HK-2 (cell line): ENCODE measurements at regions not wholly inside any gene's neighbourhood (a gene's known extent, or its start where the extent isn't known, plus 50 kb on each side); places are given as distances from the start of the nearest gene placed in this dataset.
"Not testable (repeated sequence)": the region's sequence is repeated elsewhere in the genome, so short reads cannot be mapped to it uniquely, and the experiment has no call there.

Source experiments
- DNase-seq: peaks from one replicate; pipeline ENCODE4 v3.0.0-alpha.2; 2018; ENCODE audit not compliant: unreplicated experiment

DNA sequence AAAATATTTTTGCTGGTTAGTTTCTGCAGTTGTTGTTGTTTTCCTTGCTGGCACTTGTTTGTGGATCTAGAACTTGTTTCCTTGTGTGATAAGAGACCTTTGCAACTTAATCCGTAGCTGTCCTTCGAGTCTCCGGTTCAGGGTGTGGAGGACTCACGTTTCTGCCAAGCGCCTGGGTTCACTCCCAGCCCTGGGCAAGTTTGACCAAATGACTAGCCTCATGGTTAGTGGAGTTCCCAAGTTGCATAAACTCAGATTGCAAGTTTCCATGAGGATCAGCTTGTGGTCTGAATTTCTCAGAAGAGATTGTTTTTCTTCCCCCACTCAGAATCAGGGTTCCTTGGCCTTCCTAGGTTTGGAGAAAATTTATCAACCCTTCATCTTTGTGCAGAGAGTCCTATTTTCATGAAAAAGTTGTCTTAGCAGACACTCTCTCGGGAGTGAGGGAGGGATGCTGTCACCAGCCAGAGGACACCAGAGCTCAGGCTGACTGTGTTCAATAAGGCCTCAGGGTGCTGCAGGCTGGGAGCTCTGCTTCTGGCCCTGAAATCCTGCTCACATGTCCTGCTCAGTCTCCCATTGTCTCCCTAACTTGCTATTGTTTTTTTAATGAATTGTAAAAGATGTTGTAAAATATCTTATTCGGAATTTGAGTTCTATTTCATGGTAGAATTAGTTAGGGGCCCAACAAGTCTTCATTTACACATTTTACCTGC, 377.7 kb upstream of the KLF6 start:
- no peak for DNase-seq

DNA sequence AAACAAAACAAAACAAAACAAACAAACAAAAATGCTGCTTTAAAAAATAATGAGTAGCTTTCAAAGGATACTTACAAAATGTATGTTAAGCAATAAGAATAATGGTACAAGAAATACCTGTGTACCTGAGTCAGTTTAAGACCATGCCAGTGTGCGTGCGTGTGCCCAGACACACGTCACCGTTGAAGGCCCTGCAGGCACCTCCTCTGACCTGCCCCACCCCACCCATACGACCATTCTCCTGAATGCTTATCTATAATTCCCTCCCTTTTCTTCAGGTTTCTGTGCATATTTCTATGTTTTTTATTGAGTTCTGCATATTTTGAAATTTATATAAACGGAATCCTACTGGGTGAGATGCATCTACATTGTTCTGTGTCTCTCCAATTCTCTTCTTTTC, 374.2 kb upstream of the KLF6 start:
- DNase-seq = no peak

DNA sequence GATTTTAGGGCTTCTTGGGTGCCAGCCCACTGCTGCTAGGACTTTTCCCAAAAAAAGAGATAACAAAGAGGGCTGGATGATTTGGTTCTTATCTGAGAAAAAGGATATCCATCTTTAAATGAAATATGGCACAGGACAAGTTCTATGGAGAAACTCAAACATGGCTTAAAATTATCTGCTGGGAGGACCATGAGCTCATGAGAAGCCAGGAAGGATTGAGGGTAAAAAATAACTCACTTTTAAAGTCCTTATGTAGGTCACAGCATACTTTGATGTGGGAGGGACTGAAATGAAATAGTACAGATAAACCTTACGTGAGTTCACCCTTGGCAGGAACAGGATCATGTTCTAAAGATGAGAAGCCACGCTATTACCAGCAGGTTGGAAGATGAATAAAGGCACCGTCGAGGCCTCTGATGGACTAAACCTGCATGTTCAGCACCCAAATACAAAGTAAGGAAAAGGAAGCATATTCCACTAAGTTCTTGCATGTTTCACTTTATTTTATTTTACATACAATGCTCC, 369.2 kb upstream of the KLF6 start:
- DNase-seq = no peak

DNA sequence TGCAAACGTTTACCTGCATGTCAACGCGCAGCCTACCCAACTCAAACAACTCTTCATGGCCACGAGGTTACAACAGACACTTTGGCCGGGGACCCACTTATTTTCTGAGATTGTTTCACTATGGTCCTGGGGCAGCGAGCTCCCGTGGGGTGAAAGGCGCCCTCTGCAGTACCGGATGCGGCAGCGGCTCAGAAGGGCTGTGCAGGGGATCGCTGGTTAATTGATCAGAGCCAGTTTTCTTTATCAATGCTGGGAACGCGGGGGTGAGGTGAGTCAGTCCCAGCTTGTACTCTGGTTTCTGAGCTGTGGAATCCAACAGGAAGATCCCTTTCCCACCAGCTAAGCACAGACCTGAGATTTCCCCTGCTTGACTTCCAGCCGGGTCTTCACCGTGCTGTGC, 366.5 kb upstream of the KLF6 start:
- DNase-seq = no peak

DNA sequence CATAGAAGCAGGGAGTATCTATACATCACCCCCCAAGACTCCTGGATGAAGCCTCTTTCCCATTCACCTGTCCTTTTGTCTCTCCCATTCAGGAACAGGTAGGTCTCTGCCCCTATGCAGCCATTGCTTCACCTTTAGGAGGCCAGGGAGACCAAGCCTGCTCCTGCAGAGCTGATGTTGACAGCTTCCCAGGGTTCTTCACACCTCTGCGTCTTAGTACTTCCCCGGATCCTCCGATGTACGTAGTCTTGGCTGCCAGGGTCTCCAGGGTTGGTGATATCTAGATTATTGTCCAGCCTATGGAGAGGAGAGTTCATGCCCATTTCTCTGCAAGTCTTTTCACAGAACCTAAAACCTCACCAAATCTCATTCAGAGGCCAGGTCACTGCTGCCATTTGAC, 365.7 kb upstream of the KLF6 start:
- no peak for DNase-seq

DNA sequence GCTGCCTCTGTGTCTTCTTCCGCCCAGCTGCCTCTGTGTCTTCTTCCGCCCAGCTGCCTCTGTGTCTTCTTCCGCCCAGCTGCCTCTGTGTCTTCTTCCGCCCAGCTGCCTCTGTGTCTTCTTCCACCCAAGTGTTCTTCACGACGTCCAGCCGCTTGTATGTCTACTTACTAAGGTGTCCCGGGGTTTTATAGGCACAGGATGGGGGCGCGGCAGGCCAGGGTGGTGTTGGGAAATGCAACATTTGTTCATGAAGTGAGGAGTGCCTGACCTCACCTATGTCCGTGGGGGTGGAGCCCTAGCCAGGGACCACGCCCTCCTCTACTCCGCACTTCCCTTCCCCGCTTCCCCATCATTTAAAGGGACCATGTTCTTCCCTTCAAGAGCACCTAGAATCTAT, 364.5 kb upstream of the KLF6 start:
- not testable (repeated sequence) for DNase-seq

DNA sequence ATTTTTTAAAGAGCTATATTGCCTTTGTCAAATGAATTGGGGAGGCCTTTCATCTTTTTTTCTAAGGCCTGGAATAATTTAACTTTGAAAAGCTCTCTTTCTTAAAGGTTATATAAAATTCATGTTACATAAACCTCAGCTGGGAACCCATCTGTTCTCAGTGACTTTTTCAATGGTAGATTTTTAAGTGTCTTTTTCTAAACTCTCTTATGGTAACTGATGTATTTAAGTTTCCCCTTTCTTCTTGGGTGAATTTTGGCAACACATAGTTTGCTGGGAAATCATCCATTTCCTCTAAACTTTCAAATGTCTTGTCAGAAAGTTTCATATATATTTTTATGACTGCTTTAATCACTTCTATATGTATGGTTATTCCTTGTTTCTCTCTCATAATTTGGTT, 362.2 kb upstream of the KLF6 start:
- no peak for DNase-seq

DNA sequence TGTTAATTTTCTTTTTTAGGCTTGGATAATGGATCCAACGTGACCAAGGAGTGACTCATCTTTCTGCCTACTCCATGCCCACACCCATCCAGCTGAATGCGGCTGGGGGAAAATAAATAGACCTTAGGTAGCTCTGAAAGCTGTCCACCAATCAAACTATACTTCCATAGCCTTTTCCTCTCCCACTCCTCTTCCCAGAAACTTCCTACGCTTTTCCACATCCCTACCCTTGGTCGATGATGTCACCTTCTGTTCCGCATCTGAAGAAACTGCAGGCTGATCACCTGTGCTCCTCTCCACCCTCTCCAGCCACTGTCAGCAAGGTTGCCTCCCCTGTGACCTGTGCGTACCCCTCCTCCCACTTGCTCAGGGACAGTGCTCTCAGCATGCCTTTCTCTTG, 359.8 kb upstream of the KLF6 start:
- DNase-seq = no peak

DNA sequence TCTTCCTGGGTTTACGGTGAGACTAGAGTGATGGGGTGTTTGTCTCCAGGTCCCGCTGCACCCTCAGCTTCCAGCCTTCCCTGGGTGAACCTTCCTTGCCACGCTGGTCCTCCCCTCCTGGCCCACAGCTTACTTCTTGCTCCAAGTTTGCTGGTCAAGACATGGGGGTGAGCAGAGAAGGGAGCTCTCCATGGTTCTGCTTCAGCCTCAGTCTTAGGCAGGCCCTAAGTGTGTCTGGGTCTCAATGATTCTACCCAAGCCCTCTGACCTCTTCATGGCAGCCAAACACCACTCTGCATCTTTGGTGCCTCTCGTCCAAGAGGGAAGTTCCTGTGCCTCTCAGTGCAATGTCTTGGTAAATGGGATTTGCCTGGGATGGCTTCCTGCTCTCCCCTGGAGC, 356.5 kb upstream of the KLF6 start:
- no peak for DNase-seq

DNA sequence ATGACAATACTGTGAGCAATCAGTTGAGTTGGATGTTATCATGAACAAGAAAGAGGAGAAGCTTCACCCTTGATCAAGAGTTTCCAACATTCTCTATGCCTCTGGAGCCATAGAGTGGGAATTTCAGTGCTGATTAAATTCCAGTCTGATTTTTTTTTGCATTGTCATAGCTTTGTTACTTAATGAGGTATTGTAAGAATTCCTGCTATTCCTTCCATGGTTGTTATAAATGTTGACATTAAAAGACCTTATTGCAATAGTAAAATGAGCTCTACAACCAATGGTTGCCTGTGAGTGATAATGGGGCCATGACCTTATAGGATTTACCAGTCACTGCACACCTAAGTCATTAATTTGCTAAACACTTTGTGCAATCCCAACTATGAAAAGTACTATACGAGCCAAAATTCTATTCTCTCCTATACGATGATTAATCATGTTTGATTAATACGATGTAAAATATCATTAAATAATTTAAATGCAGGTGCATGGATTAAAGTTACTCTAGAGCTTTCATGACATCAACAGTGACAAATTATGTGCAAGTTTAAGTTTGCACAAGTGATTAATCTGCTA, 353.2 kb upstream of the KLF6 start:
- no peak for DNase-seq

DNA sequence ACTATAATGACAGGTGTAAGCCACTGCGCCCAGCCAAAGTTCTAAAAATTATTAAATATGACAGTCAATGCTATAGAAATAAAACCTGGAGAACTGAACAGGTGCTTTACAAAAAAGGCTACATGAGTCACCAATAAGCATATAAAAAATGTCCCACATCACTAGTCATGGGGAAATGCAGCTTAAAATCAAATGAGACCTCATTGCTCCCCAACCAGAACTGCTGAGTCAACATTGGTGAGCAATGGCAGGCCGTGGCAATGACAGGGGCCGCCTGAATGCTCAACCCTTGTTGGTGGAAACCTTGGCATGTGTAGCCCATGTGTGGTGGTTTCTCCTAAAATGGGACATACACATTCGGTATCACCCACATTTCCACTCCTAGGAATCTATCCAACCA, 352.3 kb upstream of the KLF6 start:
- DNase-seq = no peak

DNA sequence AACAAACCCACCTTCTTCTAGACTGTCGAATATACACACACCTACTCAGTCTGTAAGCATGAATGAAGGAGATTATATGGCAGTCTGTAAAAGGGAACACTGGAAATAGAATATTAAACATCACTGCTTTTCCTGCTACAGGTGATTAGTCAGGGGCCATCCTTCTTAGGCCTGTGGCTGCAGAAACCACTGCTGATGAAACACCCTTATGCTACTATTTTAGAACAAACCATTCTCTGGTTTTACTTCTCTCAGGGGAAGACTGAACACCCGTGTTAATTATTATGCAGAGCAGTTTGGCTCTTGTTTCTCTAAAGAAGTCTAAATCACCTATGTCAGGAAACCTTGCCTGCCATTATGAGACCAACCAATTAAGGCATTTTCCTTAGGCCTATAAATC, 351.1 kb upstream of the KLF6 start:
- DNase-seq = no peak

DNA sequence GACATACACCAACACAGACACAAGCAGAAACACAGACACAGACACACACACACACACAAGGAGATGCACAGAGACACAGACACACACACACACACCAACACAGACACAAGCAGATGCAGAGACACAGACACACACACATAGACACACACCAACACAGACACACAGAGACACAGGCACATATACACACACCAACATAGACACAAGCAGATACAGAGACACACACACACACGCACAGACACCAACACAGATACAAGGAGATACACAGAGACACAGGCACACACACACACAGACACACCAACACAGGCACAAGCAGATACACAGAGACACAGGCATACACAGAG, 347.2 kb upstream of the KLF6 start:
- no peak for DNase-seq

DNA sequence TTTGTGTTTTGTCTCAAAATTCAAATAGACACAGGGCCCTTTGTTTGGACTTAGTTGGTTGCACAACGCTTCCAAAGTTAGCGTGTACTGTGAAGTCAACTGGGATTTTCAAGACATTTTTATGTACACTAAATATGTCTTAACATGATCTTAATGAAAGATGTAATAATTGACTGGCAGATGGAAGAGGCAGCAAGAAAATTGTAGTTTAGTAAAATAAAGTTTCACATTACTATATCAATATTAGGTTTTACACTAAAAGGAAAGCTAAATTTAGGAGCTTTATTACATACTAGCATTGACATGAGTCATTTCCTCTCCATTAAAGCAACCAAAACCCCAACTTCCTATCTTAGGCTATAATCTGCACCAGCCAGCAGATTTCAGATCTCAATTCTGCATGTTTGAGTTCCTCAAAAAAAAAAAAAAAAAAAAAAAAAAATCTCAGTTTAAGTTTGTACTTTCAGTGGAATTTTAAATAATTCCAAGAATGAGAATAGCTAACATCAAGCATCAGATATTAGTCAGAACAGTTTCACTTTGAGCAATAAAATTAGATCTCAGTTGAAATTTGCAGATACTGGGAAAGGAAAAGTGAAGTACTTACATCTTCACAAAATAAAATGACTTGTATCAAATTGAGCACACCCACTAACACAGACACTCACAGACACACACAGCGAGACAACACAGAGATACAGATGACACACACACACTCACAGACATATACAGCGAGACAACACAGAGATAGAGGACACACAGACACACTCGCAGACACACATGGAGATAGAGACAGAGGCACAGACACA, 346.6 kb upstream of the KLF6 start:
- no peak for DNase-seq

DNA sequence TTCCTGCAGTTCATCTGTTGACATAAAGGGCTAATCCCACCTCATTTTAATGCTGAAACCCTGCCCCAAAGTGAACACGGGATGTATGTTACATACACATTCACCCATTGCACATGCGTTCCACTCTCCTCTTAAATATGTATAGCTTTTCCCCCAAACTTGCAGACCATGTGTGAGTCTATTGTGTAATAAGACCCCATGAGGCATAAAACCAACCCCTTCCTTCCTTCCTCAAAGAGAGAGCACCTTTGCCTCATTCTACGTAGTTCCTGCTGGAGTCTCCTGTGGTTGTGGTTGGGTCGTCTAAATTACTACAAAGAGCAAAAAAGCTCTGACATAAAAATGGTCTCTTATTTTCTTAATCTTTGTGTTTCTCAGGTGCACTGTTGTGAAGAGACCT, 345.7 kb upstream of the KLF6 start:
- DNase-seq = no peak

DNA sequence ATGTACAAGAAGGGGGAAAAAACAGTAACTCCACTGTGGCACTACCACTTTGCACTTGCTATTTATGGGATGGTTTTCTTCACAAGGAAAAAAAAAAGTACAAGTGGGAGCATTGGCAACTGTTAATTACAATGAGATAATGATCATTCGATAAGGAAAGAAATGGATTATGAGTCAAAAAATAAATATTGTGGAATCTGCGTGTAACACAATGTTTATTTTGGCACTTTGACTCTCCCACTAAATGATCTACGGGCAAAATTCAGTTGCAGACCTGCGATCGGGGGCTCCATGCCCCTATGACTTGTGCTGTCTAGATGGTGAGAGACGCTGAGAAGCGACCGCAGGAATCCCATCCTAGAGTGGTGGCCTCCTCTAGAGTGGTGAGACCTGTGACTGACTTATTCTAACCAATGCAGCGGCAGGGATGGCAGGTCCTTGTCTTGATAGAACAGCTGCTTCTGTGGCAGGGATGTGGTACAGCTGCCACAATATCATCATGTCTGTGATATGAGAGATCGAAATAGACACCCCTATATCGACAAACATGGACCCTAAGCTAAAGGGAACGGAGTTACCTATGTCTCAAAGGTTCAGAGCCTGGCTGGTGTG, 345.0 kb upstream of the KLF6 start:
- DNase-seq = no peak

DNA sequence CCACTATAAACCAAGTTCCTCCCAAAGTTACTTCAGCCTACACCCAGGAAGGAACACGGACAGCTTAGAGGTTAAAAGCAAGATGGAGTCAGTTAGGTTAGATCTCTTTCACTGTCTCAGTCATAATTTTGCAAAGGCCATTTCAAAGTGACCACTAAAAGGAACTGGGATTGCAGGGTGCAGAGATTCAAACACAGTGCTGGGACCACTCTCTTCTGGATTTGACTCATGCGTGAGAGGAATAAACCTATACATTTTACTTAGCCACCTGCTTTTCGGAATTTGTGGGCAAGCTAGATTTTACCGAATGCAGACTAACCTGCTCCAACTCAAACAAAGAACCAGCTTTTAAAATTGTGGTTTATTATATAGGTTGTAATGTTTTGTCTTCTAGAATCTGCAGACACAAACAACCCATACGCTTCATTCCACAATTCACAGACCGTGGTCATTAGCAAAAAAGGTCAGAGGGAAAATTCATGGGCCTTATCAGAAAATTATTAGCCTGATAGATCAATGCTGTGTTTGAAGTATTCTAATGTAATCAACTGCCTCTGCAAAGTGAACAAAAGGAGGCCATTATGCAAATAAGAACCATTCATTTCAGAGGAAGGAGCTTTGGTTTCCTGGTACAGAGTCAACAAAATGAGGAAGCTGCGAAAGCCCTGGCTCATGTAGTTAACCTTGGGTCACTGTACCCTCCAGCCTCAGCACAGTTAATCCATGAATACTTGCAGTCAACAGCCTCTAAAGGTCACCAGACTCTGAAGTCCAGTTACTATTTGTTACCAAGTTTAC, 342.7 kb upstream of the KLF6 start:
- DNase-seq = no peak

DNA sequence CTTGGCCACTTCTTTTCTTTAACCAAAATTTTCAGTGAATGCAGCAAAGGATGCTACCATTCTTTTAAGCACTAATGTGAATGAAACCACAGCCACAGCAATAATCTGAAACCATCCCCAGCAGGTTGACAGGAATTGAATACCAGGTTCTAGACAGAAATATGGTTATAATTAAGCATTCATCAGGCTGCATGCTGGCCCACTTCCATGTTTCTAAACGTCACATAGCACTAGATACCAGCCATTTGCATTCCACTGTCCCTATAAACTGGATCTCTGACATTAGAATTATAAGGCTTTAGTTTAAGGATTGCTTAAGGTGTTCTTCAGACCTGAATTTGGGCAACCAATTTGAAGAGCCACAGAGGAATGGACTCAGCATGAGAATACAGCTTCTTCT, 340.8 kb upstream of the KLF6 start:
- no peak for DNase-seq

DNA sequence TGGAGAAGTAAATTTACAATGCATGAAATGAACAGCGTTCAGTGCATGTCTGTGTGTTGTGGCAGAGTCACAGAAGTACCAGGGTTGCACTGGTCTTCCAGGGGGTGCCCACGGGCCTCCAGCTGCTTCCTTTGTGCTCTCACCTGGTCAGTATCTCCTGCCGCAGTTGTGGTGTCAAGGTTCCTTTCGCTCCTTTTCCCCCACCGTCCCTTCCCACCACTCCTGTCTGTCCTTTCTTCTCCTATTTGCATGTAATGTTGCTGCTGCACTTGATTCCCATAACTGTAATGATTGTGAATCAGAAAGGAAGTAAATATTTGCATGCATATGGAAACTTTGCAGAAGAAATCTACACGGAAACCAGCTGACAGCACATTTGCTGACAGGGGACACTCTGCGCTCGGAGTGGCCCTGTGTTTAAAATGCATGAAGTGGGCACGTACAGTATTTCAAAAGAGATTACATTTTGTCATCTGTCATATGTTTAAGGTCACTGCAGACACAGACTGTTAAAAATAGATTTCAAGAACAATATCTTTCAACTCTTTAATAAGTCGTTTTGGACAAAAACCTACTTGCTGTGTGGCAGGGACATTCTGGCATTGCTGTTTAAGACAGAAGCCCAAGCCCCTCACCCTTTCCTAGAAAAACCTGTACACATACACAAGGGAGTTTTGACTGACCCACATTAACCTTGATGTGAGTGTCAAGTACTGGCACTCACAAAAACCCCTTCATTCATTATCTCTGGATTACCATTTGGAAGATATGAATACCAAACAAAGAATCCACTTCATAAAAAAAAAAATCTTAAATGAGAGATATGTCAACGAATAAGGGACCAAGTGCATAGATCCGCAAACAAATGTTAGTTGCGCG, 336.7 kb upstream of the KLF6 start:
- no peak for DNase-seq

DNA sequence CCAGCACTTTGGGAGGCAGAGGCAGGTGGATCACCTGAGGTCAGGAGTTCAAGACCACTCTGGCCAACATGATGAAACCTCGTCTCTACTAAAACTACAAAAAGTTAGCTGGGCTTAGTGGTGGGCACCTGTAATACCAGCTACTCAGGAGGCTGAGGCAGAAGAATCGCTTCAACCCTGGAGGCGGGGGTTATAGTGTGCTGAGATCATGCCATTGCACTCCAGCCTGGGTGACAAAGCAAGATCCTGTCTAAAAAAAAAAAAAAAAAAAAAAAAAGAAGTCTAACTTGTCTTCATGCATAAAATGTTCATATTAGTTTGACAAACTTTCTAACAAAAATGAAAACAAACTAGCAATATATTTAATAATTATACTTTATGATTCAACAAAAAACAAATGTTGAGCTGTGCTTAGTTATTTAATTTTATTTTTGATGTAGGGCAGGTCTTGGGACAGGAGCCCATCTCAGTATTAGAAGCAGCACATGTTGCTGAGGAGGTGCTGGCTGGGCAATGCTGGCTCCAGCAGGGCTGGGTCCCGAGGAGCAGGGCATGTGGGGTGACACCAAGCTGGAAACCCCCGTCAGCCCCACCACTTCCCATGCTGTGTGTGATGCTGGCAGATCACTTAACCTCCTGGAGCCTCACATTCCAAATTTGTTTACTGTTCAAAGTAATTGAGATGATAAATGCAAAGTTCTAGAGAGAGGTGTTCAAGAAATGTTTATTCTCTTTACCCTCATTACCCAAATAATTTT, 335.3 kb upstream of the KLF6 start:
- DNase-seq = no peak
